ENCODE measurements at regions not wholly inside any gene's neighbourhood (a gene's known extent, or its start where the extent isn't known, plus 50 kb on each side); places are given as distances from the start of the nearest gene placed in this dataset.
A peak's percentile ranks its signal among the peaks of the same experiment; 100 is the strongest.
"Not testable (repeated sequence)": the region's sequence is repeated elsewhere in the genome, so short reads cannot be mapped to it uniquely, and the experiment has no call there.

DNA sequence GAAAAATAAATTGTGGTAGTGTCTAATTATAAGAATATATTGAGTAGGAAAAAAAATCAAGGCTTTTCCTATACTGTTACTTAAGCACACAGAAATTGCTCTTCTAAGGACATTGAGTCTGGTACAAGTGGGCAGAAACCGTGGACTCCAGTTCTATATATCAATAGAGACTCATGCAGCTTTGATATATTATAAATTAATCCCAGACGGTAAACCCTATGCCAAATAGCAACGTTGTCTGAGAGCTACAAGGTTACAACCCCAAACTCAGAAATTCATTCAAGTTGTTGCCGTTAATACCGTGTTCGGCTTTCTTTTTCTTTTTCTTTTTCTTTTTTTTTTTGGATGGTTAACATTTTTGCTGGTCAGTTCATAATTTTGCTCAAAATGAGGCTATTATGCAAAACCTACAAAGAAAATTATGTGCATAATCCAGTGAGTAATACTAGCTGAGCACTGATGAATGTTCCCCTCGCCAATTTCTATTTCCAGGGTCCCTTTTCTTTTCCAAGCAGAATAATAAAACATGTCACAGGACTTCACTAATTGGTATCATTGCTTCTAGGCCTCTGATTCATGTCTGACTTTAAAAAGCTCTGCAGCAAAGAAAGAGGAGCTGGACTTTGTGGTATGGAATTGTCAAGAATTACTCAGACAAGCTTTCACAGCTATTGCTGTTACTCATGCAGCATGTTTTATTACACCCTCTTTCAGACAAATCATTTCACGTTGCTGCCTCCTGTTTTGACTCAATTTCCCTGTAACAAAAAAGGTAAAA, 737.7 kb downstream of the NLGN4X start:
- no peak for DNase-seq

DNA sequence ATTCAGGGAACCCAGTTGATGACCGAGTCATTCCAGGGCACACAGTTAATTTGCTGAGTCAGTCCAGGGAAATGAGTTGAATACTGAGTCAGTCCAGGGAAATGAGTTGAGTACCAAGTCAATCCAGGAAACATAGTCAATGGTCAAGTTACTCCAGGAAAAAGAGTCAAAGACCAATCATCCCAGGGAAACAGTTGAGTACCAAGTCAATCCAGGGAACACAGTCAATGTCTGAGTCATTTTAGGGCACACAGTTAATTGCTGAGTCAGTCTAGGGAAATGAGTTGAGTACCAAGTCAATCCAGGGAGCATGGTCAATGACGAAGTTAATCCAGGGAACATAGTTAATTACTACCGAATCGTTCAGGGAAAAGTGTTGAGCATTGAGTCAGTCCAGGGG, 754.4 kb downstream of the NLGN4X start:
- peak; percentile 0 for DNase-seq

DNA sequence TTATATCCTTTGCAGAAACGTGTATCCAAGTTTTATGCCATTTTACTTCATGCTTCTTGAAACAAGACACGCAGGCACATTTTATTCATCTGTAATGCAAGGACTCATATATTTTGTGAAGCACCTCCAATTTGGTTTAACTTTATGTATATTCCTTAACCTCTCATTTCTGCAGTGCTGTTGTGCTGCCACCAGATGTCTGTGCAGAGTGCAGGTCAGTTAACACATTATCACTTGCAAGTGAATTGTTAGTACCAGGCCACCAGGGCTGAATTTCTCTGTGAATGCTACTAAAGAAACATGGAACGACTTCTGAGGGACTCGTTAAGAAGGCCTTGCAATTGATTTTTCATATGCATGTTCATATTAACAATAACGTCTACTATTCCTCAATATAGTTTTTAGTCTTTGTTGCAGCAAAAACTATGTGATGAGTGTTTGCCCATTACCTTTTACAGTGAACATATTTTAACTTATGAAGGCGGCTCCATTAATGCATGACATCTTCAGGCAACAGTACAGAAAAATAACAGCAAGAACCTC, 770.3 kb downstream of the NLGN4X start:
- DNase-seq = peak; percentile 0

DNA sequence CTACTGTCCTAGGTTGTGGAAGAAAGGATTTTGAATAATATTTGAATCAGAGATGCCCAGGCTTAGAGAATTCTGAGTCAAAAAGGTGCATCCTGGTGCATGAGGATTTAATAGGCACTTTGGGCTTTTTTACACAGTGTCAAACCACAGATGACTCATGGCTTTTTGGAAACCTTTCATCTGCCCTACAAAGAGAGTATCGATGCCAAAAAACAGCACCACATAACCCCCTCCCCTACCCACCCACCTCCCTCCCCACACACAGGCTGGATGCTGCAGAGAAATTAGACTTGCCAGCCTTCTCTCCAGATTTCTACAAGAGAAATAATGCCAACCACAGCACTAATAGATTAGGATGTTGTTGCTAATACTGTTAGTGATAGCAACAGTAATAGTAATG, 779.3 kb downstream of the NLGN4X start:
- no peak for DNase-seq

GRCh38 chrX:5431823-5432222, 796.8 kb downstream of the NLGN4X start:
- no peak for DNase-seq

- no peak for DNase-seq
These were observed 803.5 kb downstream of the NLGN4X start for GRCh38 chrX:5425119-5425518.

GRCh38 chrX:5417381-5417780, 811.3 kb downstream of the NLGN4X start:
- DNase-seq = no peak

- no peak for DNase-seq
These were observed 812.9 kb downstream of the NLGN4X start for GRCh38 chrX:5415738-5416137.

GRCh38 chrX:5409106-5409505, 819.6 kb downstream of the NLGN4X start:
- no peak for DNase-seq

DNA sequence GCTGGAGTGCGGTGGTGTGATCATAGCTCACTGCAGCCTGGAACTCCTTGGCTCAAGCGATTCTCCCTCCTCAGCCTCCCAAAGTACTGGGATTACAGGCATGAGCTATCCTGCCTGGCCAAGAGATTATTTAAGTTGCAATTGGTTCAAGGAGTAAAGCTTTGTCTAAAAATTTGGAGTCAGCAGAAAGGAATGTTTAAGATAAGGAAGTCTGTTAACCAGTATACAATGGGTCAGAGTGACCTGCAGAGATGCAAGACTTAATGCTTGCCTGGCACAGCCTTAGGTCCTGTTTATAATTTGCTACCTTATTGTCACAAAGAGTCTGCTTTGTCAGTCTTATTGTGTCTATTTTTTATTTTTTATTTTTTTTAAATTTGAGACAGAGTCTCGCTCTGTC, 826.2 kb downstream of the NLGN4X start:
- no peak for DNase-seq

- DNase-seq = no peak
These were observed 829.3 kb downstream of the NLGN4X start for GRCh38 chrX:5399403-5399802.

DNA sequence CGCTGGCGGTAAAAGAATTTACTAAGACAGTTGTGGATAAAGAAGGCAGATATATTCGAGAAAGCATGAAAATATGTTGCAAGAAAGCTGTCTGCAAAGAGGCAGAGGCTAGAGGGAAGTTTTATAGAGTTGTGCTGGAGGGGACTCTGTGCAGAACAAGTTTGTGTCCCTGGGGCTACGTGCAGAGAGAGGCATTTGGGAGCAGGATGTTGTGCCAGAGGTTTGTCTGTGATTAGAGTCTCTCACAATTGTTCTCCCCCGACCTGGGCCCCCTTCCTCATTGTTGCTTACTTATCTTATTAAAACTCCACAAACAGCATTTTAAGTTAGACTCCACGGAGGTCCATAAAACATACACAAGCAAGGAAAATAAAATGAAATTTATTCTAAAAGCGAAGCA, 831.3 kb downstream of the NLGN4X start:
- DNase-seq = no peak

- DNase-seq = no peak
These were observed 838.3 kb downstream of the NLGN4X start for GRCh38 chrX:5390376-5390775.

DNA sequence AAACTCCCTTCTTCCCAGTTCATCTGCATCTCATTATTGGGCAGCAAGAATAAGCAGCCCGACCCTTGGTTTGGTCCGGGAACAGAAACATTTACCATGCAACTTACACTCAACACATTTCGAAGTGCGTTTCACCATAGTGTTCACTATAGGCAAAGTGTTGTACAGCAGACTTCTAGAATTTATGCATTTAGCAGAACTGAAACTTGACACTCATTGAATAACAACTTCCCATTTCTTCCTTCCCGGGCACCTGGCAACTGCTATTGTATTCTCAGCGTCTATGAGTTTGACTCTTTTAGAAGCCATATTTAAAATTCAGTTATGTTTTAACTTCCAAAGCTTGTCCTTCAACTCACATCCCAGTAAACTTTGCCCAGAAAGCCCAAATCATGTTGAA, 840.6 kb downstream of the NLGN4X start:
- DNase-seq = no peak

- no peak for DNase-seq
These were observed 848.2 kb downstream of the NLGN4X start for GRCh38 chrX:5380426-5380825.

- DNase-seq = no peak
These were observed 886.8 kb downstream of the NLGN4X start for GRCh38 chrX:5341902-5342301.

DNA sequence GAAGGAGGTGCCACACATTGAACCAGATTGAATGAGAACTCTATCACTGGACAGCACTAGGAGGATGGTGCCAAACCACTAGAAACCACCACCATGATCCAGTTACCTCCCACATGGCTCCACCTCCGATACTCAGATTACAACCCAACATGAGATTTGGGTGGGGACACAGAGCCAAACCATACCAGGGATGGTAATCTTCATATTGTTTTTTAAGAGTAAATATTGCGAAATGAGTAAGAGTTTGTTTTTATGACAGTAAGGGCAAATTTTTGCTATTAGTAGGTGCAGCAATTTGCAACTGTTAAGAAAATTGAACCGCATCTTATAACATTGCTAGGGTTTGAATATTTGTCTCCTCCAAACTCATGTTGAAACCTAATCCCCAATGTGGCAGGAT, 891.5 kb downstream of the NLGN4X start:
- DNase-seq = no peak

GRCh38 chrX:5324546-5324945, 904.1 kb downstream of the NLGN4X start:
- DNase-seq = no peak

GRCh38 chrX:5314148-5314547, 914.5 kb downstream of the NLGN4X start:
- no peak for DNase-seq

DNA sequence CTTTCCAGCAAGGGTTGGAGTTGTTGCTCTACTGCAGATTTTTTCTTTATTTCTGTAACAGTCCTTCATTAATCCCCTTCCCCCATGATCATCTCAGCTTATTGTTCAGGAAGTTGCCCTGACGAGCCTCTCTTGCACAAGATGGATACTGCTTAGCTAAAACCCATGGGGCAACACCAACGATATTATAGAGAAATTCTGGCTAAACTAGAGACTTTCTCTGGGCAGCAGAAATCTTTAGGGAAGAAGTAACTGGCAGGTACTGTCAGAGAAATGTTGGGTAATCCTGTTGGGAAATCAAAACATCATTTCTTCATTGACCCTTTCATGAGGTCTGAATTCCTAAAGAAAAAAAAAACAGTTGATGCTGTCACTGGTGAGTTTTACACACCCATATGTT, 921.3 kb downstream of the NLGN4X start:
- DNase-seq = no peak

DNA sequence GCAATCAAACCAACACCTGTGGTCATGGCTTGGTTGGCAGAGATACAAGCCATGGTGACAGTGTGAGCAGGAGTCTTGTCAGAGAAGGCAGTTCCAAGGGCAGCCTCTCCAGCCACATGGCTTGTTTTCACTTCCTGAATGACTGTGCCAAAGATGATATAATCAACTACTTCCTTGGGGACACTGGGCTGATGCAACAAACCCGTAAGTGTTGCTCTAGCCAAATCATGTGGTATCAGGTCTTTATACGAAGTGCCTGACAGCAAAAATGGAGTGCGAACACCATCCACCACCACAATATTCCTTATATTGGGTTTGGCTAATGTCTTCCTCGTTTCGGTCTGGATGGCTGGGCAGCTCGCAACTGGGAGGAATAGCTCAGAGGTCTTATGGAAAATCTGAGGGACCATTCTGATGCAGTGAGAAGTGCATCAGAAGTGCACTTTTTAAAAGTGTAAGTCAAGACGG, 922.0 kb downstream of the NLGN4X start:
- no peak for DNase-seq

GRCh38 chrX:5305452-5305851, 923.2 kb downstream of the NLGN4X start:
- no peak for DNase-seq

GRCh38 chrX:5295004-5295403, 933.7 kb downstream of the NLGN4X start:
- DNase-seq = no peak

- no peak for DNase-seq
These were observed 938.0 kb downstream of the NLGN4X start for GRCh38 chrX:5290635-5291034.

GRCh38 chrX:5289949-5290348, 938.7 kb downstream of the NLGN4X start:
- DNase-seq = not testable (repeated sequence)

Measured in DMS53 (cell line).